GM20000 (cell line): ENCODE measurements at regions not wholly inside any gene's neighbourhood (a gene's known extent, or its start where the extent isn't known, plus 50 kb on each side); places are given as distances from the start of the nearest gene placed in this dataset.

ENCODE experiments used
- DNase-seq: peaks from one replicate; pipeline ENCODE4 v3.0.0; 2012; ENCODE audit warnings: low spot score
- CTCF ChIP-seq: IDR thresholded peaks from 2 replicates; pipeline ENCODE4 v1.5.1; 2012; ENCODE audit warnings: mild to moderate bottlenecking, control low read depth; ENCODE audit errors: extremely low read depth, missing control alignments

GRCh38 chr14:85420707-85421106, 109.2 kb upstream of the FLRT2 start:
- no peak for DNase-seq
- TF ChIP-seq CTCF = no peak

GRCh38 chr14:85421186-85421877, 108.6 kb upstream of the FLRT2 start:
- no peak for TF ChIP-seq CTCF
- DNase-seq = no peak

- TF ChIP-seq CTCF = no peak
- no peak for DNase-seq
These were observed 106.1 kb upstream of the FLRT2 start for GRCh38 chr14:85423889-85424288.

GRCh38 chr14:85425507-85425906, 104.4 kb upstream of the FLRT2 start:
- no peak for TF ChIP-seq CTCF
- DNase-seq = no peak

GRCh38 chr14:85426068-85426935, 103.6 kb upstream of the FLRT2 start:
- TF ChIP-seq CTCF = no peak
- no peak for DNase-seq

GRCh38 chr14:85428926-85429325, 101.0 kb upstream of the FLRT2 start:
- TF ChIP-seq CTCF = no peak
- DNase-seq = no peak

GRCh38 chr14:85437148-85437547, 92.8 kb upstream of the FLRT2 start:
- no peak for TF ChIP-seq CTCF

More at GRCh38 chr14:85437148-85437547, 92.8 kb upstream of the FLRT2 start:
- DNase-seq = no peak
